HEK293 (cell line): ENCODE measurements at regions not wholly inside any gene's neighbourhood (a gene's known extent, or its start where the extent isn't known, plus 50 kb on each side); places are given as distances from the start of the nearest gene placed in this dataset.

Experiments
- CTCF ChIA-PET: fragments of 350-600 bp; formaldehyde crosslinking; extraction: SDS; loops from one replicate; lab custom pipeline; 2021; ENCODE audit warnings: antibody characterized with exemption; lab: Yijun Ruan, JAX
- POLR2A ChIA-PET: fragments of 300-600 bp; formaldehyde crosslinking; extraction: SDS; loops from one replicate; lab custom pipeline; 2020; ENCODE audit warnings: antibody characterized with exemption, inconsistent platforms; lab: Yijun Ruan, JAX
- H3K27ac ChIP-seq: fragments of 200-500 bp; sonication (Bioruptor generic); 2 replicates; pipeline ENCODE4 v1.5.1; 2014; ENCODE audit warnings: low read depth, low read length, control low read depth, inconsistent platforms; ENCODE audit errors: extremely low read depth
- H3K36me3 ChIP-seq, 2 experiments: fragments of 200-500 bp in 1 of 2; sonication (Bioruptor generic) in 1 of 2; 1 replicate in 1 of 2; 2 replicates in 1 of 2; pipeline ENCODE4 v1.5.1; 2014 to 2017; ENCODE audit warnings: inconsistent platforms in 2 of 2, low read length in 2 of 2; ENCODE audit not compliant: control insufficient read depth in 2 of 2, insufficient read depth in 1 of 2
- H3K4me1 ChIP-seq: fragments of 200-500 bp; sonication (Bioruptor generic); 2 replicates; pipeline ENCODE4 v1.5.1; 2014; ENCODE audit warnings: mild to moderate bottlenecking, low read length, inconsistent platforms; ENCODE audit not compliant: control insufficient read depth, insufficient read depth
- H3K4me3 ChIP-seq: 2 replicates; pipeline ENCODE4 v1.5.1; 2011; ENCODE audit warnings: low read depth, mild to moderate bottlenecking, control low read depth, low read length, moderate library complexity
- H3K9me3 ChIP-seq: fragments of 200-500 bp; sonication (Bioruptor generic); 2 replicates; pipeline ENCODE4 v1.5.1; 2014; ENCODE audit warnings: low read depth, low read length, inconsistent platforms; ENCODE audit not compliant: control insufficient read depth, insufficient read depth
- GLIS2 ChIP-seq: fragments of 450-650 bp; formaldehyde crosslinking; IDR thresholded peaks from 2 replicates; pipeline ENCODE4 v1.5.1; 2016; ENCODE audit warnings: missing biosample characterization, missing genetic modification characterization
- KLF9 ChIP-seq: fragments of 450-650 bp; formaldehyde crosslinking; IDR thresholded peaks from 2 replicates; pipeline ENCODE4 v1.5.1; 2016; ENCODE audit warnings: missing biosample characterization, missing genetic modification characterization, low read depth
- SP3 ChIP-seq: fragments of 450-650 bp; formaldehyde crosslinking; IDR thresholded peaks from 2 replicates; pipeline ENCODE4 v1.5.1; 2016; ENCODE audit warnings: missing biosample characterization, missing genetic modification characterization
- ZBTB17 ChIP-seq: fragments of 450-650 bp; formaldehyde crosslinking; IDR thresholded peaks from 2 replicates; pipeline ENCODE4 v1.5.1; 2016; ENCODE audit warnings: missing biosample characterization, missing genetic modification characterization
- ZBTB20 ChIP-seq: fragments of 450-650 bp; formaldehyde crosslinking; IDR thresholded peaks from 2 replicates; pipeline ENCODE4 v1.5.1; 2016; ENCODE audit warnings: missing biosample characterization, missing genetic modification characterization
- ZEB2 ChIP-seq: fragments of 450-650 bp; formaldehyde crosslinking; IDR thresholded peaks from 2 replicates; pipeline ENCODE4 v1.5.1; 2016; ENCODE audit warnings: missing biosample characterization, missing genetic modification characterization
- ZNF2 ChIP-seq: fragments of 450-650 bp; formaldehyde crosslinking; IDR thresholded peaks from 2 replicates; pipeline ENCODE4 v1.5.1; 2016; ENCODE audit warnings: missing biosample characterization, missing genetic modification characterization
- ZNF211 ChIP-seq: fragments of 450-650 bp; formaldehyde crosslinking; IDR thresholded peaks from 2 replicates; pipeline ENCODE4 v1.5.1; 2016; ENCODE audit warnings: low read depth, missing biosample characterization, missing genetic modification characterization
- ZNF23 ChIP-seq: fragments of 450-650 bp; formaldehyde crosslinking; IDR thresholded peaks from 2 replicates; pipeline ENCODE4 v1.5.1; 2016; ENCODE audit warnings: missing biosample characterization, missing genetic modification characterization, borderline replicate concordance
- ZNF311 ChIP-seq: fragments of 450-650 bp; formaldehyde crosslinking; IDR thresholded peaks from 2 replicates; pipeline ENCODE4 v1.5.1; 2017; ENCODE audit warnings: missing biosample characterization, missing genetic modification characterization, borderline replicate concordance
- ZNF366 ChIP-seq: fragments of 450-650 bp; formaldehyde crosslinking; conservative IDR thresholded peaks from 2 replicates; pipeline ENCODE4 v1.5.1; 2016; ENCODE audit warnings: missing biosample characterization, missing genetic modification characterization
- ZNF433 ChIP-seq: fragments of 450-650 bp; formaldehyde crosslinking; IDR thresholded peaks from 2 replicates; pipeline ENCODE4 v1.5.1; 2016; ENCODE audit warnings: missing biosample characterization, missing genetic modification characterization, low read depth
- ZNF473 ChIP-seq: fragments of 450-650 bp; formaldehyde crosslinking; IDR thresholded peaks from 2 replicates; pipeline ENCODE4 v1.5.1; 2017; ENCODE audit warnings: missing biosample characterization, missing genetic modification characterization
- ZNF561 ChIP-seq: fragments of 450-650 bp; IDR thresholded peaks from 2 replicates; pipeline ENCODE4 v1.5.1; 2018; ENCODE audit warnings: missing biosample characterization, missing genetic modification characterization, borderline replicate concordance
- ZNF585B ChIP-seq: fragments of 450-650 bp; formaldehyde crosslinking; IDR thresholded peaks from 2 replicates; pipeline ENCODE4 v1.5.1; 2016; ENCODE audit warnings: missing biosample characterization, missing genetic modification characterization
- ZNF621 ChIP-seq: fragments of 450-650 bp; formaldehyde crosslinking; IDR thresholded peaks from 2 replicates; pipeline ENCODE4 v1.5.1; 2017; ENCODE audit warnings: missing biosample characterization, missing genetic modification characterization
- ZNF658 ChIP-seq: fragments of 450-650 bp; formaldehyde crosslinking; IDR thresholded peaks from 2 replicates; pipeline ENCODE4; 2016; ENCODE audit warnings: missing biosample characterization, missing genetic modification characterization
- ZNF747 ChIP-seq: fragments of 450-650 bp; formaldehyde crosslinking; IDR thresholded peaks from 2 replicates; pipeline ENCODE4 v1.5.1; 2016; ENCODE audit warnings: missing biosample characterization, missing genetic modification characterization
- ZNF785 ChIP-seq: fragments of 450-650 bp; formaldehyde crosslinking; IDR thresholded peaks from 2 replicates; pipeline ENCODE4 v1.5.1; 2016; ENCODE audit warnings: missing biosample characterization, missing genetic modification characterization
- ZNF791 ChIP-seq: fragments of 450-650 bp; formaldehyde crosslinking; IDR thresholded peaks from 2 replicates; pipeline ENCODE4 v1.5.1; 2016; ENCODE audit warnings: missing biosample characterization, missing genetic modification characterization
- ZNF843 ChIP-seq: fragments of 450-650 bp; formaldehyde crosslinking; IDR thresholded peaks from 2 replicates; pipeline ENCODE4 v1.5.1; 2016; ENCODE audit warnings: missing biosample characterization, missing genetic modification characterization
- TF ChIP-seq, protein P1 (sequence below): fragments of 450-650 bp; formaldehyde crosslinking; IDR thresholded peaks from 2 replicates; pipeline ENCODE4 v1.5.1; 2016; ENCODE audit warnings: missing biosample characterization, missing genetic modification characterization
- TF ChIP-seq, protein P2 (sequence below): fragments of 450-650 bp; formaldehyde crosslinking; IDR thresholded peaks from 2 replicates; pipeline ENCODE4 v1.5.1; 2017; ENCODE audit warnings: missing biosample characterization, missing genetic modification characterization
- TF ChIP-seq, protein P3 (sequence below): fragments of 450-650 bp; IDR thresholded peaks from 2 replicates; pipeline ENCODE4 v1.5.1; 2018; ENCODE audit warnings: missing biosample characterization, mild to moderate bottlenecking, missing genetic modification characterization
- TF ChIP-seq, protein P4 (sequence below): fragments of 450-650 bp; formaldehyde crosslinking; conservative IDR thresholded peaks from 2 replicates; pipeline ENCODE4 v1.5.1; 2016; ENCODE audit warnings: low read depth, missing biosample characterization, missing genetic modification characterization

DNA sequence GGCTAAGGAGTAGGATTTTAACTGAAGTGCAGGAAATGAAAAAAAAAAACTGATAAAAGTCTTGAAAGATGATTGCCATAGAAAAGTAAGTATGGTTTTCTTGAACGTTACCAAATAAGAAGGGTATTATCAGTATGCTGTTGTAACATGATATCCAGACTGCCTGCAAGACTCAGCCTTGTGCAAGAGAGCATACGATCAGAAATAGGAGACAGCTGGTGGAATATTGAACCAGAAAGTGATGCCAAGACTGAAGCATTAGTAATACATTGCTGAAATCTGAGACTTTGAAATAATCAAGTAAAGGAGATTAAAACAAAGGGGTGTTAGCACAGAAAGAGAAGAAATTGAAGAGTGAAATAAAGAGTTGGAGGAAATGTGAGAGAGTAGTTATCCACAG lies 452.7 kb upstream of the CNTN5 start:
- ChIA-PET POLR2A (no interaction called here), CTCF (no interaction called here)
- Histone ChIP-seq H3K4me1 (no peaks in the 10 kb centered on the region), H3K27ac (no peak overlapping the region), H3K9me3 (no peaks in the 10 kb centered on the region), H3K4me3 (no peak overlapping the region)
- TF ChIP-seq ZNF366 (tag by site-specific recombination): no peak
- no peak for TF ChIP-seq ZNF843 (tag by site-specific recombination)
- TF ChIP-seq GLIS2 (tag by site-specific recombination): no peak
- TF ChIP-seq ZNF433: no peak
- TF ChIP-seq, all 188 proteins: peak for 0
- no peaks in the 10 kb centered on the region for H3K36me3 ChIP-seq

DNA sequence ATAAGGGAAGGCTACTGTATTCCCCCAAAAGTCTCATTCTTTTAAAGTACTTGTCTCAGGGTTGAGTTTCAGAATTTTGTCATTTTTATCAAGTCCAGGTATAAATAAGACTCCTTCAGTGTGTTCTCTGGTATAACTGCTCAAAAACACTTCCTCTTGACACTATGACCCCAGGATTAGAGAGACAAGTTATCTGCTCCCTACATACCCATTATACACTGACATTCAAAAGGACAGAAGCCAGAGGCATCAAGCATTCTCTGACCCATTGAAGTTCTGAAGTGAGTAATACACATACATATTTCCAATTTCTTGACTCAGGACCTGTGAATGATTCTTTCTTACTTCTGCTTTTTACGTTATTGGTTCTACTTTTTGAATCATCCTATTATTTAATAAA lies 447.8 kb upstream of the CNTN5 start:
- H3K36me3 ChIP-seq: no peaks in the 10 kb centered on the region
- no peak overlapping the region for H3K4me3 ChIP-seq
- no peaks in the 10 kb centered on the region for H3K4me1 ChIP-seq
- no peaks in the 10 kb centered on the region for H3K9me3 ChIP-seq
- no peak overlapping the region for H3K27ac ChIP-seq
- POLR2A ChIA-PET: no interaction called here
- CTCF ChIA-PET: no interaction called here
- TF ChIP-seq, protein P1, sequence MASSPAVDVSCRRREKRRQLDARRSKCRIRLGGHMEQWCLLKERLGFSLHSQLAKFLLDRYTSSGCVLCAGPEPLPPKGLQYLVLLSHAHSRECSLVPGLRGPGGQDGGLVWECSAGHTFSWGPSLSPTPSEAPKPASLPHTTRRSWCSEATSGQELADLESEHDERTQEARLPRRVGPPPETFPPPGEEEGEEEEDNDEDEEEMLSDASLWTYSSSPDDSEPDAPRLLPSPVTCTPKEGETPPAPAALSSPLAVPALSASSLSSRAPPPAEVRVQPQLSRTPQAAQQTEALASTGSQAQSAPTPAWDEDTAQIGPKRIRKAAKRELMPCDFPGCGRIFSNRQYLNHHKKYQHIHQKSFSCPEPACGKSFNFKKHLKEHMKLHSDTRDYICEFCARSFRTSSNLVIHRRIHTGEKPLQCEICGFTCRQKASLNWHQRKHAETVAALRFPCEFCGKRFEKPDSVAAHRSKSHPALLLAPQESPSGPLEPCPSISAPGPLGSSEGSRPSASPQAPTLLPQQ (tag by site-specific recombination): no peak
- TF ChIP-seq ZNF785 (tag by site-specific recombination) (no peak), ZNF473 (tag by site-specific recombination) (no peak), KLF9 (no peak), SP3 (no peak), ZNF791 (tag by site-specific recombination) (no peak), ZNF621 (no peak), ZNF747 (no peak), ZBTB17 (tag by site-specific recombination) (no peak), ZEB2 (tag by site-specific recombination) (no peak), ZNF2 (tag by site-specific recombination) (no peak), ZNF23 (tag by site-specific recombination) (no peak)
- TF ChIP-seq, protein P2, sequence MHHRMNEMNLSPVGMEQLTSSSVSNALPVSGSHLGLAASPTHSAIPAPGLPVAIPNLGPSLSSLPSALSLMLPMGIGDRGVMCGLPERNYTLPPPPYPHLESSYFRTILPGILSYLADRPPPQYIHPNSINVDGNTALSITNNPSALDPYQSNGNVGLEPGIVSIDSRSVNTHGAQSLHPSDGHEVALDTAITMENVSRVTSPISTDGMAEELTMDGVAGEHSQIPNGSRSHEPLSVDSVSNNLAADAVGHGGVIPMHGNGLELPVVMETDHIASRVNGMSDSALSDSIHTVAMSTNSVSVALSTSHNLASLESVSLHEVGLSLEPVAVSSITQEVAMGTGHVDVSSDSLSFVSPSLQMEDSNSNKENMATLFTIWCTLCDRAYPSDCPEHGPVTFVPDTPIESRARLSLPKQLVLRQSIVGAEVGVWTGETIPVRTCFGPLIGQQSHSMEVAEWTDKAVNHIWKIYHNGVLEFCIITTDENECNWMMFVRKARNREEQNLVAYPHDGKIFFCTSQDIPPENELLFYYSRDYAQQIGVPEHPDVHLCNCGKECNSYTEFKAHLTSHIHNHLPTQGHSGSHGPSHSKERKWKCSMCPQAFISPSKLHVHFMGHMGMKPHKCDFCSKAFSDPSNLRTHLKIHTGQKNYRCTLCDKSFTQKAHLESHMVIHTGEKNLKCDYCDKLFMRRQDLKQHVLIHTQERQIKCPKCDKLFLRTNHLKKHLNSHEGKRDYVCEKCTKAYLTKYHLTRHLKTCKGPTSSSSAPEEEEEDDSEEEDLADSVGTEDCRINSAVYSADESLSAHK (tag by site-specific recombination): no peak
- TF ChIP-seq, protein P3, sequence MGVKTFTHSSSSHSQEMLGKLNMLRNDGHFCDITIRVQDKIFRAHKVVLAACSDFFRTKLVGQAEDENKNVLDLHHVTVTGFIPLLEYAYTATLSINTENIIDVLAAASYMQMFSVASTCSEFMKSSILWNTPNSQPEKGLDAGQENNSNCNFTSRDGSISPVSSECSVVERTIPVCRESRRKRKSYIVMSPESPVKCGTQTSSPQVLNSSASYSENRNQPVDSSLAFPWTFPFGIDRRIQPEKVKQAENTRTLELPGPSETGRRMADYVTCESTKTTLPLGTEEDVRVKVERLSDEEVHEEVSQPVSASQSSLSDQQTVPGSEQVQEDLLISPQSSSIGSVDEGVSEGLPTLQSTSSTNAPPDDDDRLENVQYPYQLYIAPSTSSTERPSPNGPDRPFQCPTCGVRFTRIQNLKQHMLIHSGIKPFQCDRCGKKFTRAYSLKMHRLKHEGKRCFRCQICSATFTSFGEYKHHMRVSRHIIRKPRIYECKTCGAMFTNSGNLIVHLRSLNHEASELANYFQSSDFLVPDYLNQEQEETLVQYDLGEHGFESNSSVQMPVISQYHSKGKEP (tag by site-specific recombination): no peak

DNA sequence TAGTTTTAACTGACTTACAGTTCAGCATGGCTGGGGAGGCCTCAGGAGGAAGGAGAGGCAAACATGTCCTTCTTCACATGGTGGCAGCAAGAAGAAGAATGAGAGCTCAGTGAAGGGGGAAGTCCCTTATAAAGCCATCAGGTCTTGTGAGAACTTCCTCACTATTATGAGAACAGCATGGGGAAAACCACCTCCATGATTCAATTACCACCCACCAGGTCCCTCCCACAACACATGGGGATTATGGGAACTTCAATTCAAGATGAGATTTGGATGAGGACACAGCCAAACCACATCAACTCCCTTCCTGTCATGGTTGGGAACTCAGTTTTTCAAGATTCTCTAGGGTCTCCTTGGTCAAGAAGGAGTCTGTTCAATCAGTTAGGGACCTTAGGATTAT lies 432.9 kb upstream of the CNTN5 start:
- Histone ChIP-seq H3K9me3 (no peaks in the 10 kb centered on the region), H3K36me3 (no peaks in the 10 kb centered on the region), H3K27ac (no peak overlapping the region), H3K4me3 (no peak overlapping the region), H3K4me1 (no peaks in the 10 kb centered on the region)
- POLR2A ChIA-PET: no interaction called here
- CTCF ChIA-PET: no interaction called here
- TF ChIP-seq ZNF211 (tag by site-specific recombination) (no peak), ZNF585B (tag by site-specific recombination) (no peak), ZBTB20 (tag by site-specific recombination) (no peak), ZNF311 (tag by site-specific recombination) (no peak), ZNF658 (tag by site-specific recombination) (no peak), ZNF561 (tag by site-specific recombination) (no peak)
- TF ChIP-seq, protein P4, sequence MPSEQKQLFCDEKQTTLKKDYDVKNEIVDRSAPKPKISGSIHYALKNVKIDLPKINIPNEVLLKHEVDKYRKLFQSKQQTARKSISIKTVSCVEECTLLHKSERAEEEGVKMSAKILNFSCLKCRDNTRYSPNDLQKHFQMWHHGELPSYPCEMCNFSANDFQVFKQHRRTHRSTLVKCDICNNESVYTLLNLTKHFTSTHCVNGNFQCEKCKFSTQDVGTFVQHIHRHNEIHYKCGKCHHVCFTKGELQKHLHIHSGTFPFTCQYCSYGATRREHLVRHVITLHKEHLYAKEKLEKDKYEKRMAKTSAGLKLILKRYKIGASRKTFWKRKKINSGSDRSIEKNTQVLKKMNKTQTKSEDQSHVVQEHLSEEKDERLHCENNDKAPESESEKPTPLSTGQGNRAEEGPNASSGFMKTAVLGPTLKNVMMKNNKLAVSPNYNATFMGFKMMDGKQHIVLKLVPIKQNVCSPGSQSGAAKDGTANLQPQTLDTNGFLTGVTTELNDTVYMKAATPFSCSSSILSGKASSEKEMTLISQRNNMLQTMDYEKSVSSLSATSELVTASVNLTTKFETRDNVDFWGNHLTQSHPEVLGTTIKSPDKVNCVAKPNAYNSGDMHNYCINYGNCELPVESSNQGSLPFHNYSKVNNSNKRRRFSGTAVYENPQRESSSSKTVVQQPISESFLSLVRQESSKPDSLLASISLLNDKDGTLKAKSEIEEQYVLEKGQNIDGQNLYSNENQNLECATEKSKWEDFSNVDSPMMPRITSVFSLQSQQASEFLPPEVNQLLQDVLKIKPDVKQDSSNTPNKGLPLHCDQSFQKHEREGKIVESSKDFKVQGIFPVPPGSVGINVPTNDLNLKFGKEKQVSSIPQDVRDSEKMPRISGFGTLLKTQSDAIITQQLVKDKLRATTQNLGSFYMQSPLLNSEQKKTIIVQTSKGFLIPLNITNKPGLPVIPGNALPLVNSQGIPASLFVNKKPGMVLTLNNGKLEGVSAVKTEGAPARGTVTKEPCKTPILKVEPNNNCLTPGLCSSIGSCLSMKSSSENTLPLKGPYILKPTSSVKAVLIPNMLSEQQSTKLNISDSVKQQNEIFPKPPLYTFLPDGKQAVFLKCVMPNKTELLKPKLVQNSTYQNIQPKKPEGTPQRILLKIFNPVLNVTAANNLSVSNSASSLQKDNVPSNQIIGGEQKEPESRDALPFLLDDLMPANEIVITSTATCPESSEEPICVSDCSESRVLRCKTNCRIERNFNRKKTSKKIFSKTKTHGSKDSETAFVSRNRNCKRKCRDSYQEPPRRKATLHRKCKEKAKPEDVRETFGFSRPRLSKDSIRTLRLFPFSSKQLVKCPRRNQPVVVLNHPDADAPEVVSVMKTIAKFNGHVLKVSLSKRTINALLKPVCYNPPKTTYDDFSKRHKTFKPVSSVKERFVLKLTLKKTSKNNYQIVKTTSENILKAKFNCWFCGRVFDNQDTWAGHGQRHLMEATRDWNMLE: no peak
